ENCODE measurements at regions not wholly inside any gene's neighbourhood (a gene's known extent, or its start where the extent isn't known, plus 50 kb on each side); places are given as distances from the start of the nearest gene placed in this dataset.

- no peak for DNase-seq (ENCODE audit: low read depth, low spot score)
- no peaks in the 10 kb centered on the region for H3K27me3 ChIP-seq (ENCODE audit: control insufficient read depth, insufficient read depth, low read length)
- ChIA-PET POLR2A (no interaction called here), CTCF (no interaction called here)
- TF ChIP-seq CTCF (IDR thresholded peaks at IDR 0.05; ENCODE audit: low read depth, low read length) = no peak
- no peak overlapping the region for H3K4me3 ChIP-seq (ENCODE audit: low read depth, low read length)
- H3K27ac ChIP-seq (ENCODE audit: low read depth, low read length) = no peak overlapping the region
- H3K9me3 ChIP-seq (ENCODE audit: control insufficient read depth, insufficient read depth, low read length) = no peaks in the 10 kb centered on the region
Observed at GRCh38 chr15:29204369-29204755, 65.3 kb downstream of the NSMCE3 start.

GRCh38 chr15:29203718-29204368 is 65.8 kb downstream of the NSMCE3 start:
- DNase-seq (ENCODE audit: low read depth, low spot score) = no peak
- no peaks in the 10 kb centered on the region for H3K27me3 ChIP-seq (ENCODE audit: control insufficient read depth, insufficient read depth, low read length)
- POLR2A ChIA-PET = no interaction called here
- no peaks in the 10 kb centered on the region for H3K9me3 ChIP-seq (ENCODE audit: control insufficient read depth, insufficient read depth, low read length)
- H3K4me3 ChIP-seq (ENCODE audit: low read depth, low read length) = no peak overlapping the region
- CTCF ChIA-PET = no interaction called here
- H3K27ac ChIP-seq (ENCODE audit: low read depth, low read length) = no peak overlapping the region
- no peak for TF ChIP-seq CTCF (IDR thresholded peaks at IDR 0.05; ENCODE audit: low read depth, low read length)

GRCh38 chr15:29196722-29197121 is 72.9 kb downstream of the NSMCE3 start:
- Histone ChIP-seq H3K4me3 (ENCODE audit: low read depth, low read length) (no peak overlapping the region), H3K9me3 (ENCODE audit: control insufficient read depth, insufficient read depth, low read length) (no peaks in the 10 kb centered on the region), H3K27ac (ENCODE audit: low read depth, low read length) (no peak overlapping the region), H3K27me3 (ENCODE audit: control insufficient read depth, insufficient read depth, low read length) (peaks cover 3% of the 10 kb centered on the region)
- DNase-seq (ENCODE audit: low read depth, low spot score) = no peak
- no peak for TF ChIP-seq CTCF (IDR thresholded peaks at IDR 0.05; ENCODE audit: low read depth, low read length)
- ChIA-PET CTCF (interaction anchor here (1.3 kb wide), 1 partner anchor 57 kb away, joined by 3 read pairs; no protein-coding TSS in a partner anchor), POLR2A (no interaction called here)

- H3K27ac ChIP-seq (ENCODE audit: low read depth, low read length) = no peak overlapping the region
- no peaks in the 10 kb centered on the region for H3K9me3 ChIP-seq (ENCODE audit: control insufficient read depth, insufficient read depth, low read length)
- DNase-seq (ENCODE audit: low read depth, low spot score) = no peak
- H3K27me3 ChIP-seq (ENCODE audit: control insufficient read depth, insufficient read depth, low read length) = peaks cover 3% of the 10 kb centered on the region
- TF ChIP-seq CTCF (IDR thresholded peaks at IDR 0.05; ENCODE audit: low read depth, low read length) = no peak
- CTCF ChIA-PET = interaction anchor here (1.3 kb wide), 1 partner anchor 57 kb away, joined by 3 read pairs; no protein-coding TSS in a partner anchor
- POLR2A ChIA-PET = no interaction called here
- no peak overlapping the region for H3K4me3 ChIP-seq (ENCODE audit: low read depth, low read length)
Observed at GRCh38 chr15:29196290-29196689, 73.3 kb downstream of the NSMCE3 start.

GRCh38 chr15:29194866-29195265 is 74.8 kb downstream of the NSMCE3 start:
- CTCF ChIA-PET = no interaction called here
- TF ChIP-seq CTCF (IDR thresholded peaks at IDR 0.05; ENCODE audit: low read depth, low read length) = no peak
- POLR2A ChIA-PET = no interaction called here
- Histone ChIP-seq H3K9me3 (ENCODE audit: control insufficient read depth, insufficient read depth, low read length) (no peaks in the 10 kb centered on the region), H3K4me3 (ENCODE audit: low read depth, low read length) (no peak overlapping the region), H3K27ac (ENCODE audit: low read depth, low read length) (no peak overlapping the region), H3K27me3 (ENCODE audit: control insufficient read depth, insufficient read depth, low read length) (peaks cover 10% of the 10 kb centered on the region)
- no peak for DNase-seq (ENCODE audit: low read depth, low spot score)

Measured in AG04450 (cell line).